GM10266 (cell line): ENCODE measurements at regions not wholly inside any gene's neighbourhood (a gene's known extent, or its start where the extent isn't known, plus 50 kb on each side); places are given as distances from the start of the nearest gene placed in this dataset.
"Not testable (repeated sequence)": the region's sequence is repeated elsewhere in the genome, so short reads cannot be mapped to it uniquely, and the experiment has no call there.

ENCODE experiments used
- DNase-seq: peaks from one replicate; pipeline ENCODE4 v3.0.0; 2012; ENCODE audit errors: extremely low spot score
- TF ChIP-seq, protein P1 (sequence below): IDR thresholded peaks from 2 replicates; pipeline ENCODE4 v1.5.1; 2012; ENCODE audit warnings: mild to moderate bottlenecking, low read depth; ENCODE audit not compliant: control insufficient read depth, insufficient read depth; ENCODE audit errors: missing control alignments

DNA sequence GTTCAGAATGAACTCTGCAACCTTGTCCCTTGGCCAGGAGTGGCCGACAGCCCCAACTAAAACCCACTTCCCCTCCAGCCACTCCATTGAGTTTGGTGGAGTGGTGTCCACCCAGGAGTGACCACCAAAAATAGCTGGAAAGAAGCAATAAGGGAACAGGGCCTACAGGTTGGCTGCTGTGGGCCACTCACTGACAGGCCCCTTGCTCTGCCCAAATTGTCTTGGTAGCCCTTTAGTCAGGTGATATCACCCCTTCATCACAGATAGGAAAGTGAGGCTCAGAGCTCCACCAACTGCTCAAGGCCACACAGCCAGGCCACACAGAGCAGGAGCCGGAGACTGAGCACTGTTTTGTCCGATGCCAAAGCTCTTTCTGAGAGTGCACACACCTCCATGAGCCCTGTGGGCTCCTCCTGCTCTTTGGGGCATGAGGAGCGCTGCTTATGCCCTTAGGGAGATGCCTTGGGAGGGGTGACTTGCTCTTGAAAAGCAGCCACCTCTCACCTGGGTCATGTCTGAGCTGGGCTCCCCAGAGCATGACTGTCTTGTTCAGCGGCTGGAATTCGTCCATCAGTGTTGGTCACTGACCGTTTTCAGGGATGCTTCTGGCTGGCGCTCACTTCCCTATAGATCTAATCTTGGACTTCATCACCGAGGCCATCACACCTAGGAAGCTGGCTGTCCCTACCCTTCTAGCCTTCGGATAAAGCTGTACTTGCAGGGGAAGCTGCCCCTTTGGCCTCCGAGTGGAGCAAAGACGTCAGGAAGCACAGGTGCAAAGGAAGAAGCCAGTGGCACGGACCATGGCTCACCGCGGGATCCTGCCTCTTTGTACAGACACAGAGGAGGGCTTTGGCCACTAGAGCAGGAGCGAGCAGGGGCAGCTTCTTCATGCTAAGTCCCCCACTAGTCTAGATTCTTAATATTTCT lies 186.0 kb upstream of the ZNF469 start:
- TF ChIP-seq, protein P1, sequence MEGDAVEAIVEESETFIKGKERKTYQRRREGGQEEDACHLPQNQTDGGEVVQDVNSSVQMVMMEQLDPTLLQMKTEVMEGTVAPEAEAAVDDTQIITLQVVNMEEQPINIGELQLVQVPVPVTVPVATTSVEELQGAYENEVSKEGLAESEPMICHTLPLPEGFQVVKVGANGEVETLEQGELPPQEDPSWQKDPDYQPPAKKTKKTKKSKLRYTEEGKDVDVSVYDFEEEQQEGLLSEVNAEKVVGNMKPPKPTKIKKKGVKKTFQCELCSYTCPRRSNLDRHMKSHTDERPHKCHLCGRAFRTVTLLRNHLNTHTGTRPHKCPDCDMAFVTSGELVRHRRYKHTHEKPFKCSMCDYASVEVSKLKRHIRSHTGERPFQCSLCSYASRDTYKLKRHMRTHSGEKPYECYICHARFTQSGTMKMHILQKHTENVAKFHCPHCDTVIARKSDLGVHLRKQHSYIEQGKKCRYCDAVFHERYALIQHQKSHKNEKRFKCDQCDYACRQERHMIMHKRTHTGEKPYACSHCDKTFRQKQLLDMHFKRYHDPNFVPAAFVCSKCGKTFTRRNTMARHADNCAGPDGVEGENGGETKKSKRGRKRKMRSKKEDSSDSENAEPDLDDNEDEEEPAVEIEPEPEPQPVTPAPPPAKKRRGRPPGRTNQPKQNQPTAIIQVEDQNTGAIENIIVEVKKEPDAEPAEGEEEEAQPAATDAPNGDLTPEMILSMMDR: no peak
- DNase-seq: no peak

DNA sequence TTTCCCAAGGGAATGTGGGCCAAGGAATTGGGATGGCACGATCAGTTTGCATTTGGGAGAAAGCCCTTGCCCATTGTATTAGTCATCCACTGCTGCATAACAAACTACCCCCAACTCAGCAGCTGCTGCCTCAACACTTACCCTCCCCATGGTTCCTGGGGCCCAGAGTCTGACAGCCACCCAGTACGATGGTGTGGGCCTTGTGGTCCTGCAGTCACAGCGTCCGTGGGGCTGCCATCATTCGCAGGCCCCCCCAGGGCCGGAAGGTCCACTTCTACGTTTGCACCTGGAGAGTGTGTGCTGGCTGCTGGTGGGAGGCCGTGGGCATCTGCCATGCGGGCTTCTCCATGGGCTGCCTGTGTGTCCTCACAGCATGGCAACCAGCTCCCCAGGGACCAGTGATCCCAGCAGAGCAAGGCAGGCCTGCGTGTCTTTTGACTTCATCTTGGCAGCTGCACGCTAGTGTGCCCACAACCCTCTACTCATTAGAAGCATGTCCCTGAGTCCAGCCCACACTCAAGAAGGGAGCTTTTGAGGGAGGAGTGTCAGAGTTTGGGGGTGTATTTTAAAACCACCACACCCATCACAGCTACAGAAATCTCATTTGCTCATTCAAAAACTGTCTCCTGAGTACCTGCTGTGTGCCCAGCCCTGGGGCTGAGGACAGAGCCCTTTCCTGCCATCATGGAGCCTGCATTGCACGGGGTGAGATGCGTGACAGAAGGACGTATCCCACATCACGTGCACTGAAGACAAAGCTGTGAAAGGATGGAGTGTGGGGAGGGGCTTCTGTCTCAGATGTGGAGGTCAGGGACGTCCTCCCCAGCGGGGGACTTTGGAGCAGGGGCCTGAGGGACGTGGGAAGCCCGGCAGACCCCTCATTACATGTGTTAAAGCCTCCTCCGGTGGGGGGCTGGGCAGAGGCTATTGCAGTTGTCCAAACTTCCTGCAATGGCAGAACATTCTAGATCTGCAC lies 185.0 kb upstream of the ZNF469 start:
- TF ChIP-seq, protein P1: no peak
- no peak for DNase-seq

DNA sequence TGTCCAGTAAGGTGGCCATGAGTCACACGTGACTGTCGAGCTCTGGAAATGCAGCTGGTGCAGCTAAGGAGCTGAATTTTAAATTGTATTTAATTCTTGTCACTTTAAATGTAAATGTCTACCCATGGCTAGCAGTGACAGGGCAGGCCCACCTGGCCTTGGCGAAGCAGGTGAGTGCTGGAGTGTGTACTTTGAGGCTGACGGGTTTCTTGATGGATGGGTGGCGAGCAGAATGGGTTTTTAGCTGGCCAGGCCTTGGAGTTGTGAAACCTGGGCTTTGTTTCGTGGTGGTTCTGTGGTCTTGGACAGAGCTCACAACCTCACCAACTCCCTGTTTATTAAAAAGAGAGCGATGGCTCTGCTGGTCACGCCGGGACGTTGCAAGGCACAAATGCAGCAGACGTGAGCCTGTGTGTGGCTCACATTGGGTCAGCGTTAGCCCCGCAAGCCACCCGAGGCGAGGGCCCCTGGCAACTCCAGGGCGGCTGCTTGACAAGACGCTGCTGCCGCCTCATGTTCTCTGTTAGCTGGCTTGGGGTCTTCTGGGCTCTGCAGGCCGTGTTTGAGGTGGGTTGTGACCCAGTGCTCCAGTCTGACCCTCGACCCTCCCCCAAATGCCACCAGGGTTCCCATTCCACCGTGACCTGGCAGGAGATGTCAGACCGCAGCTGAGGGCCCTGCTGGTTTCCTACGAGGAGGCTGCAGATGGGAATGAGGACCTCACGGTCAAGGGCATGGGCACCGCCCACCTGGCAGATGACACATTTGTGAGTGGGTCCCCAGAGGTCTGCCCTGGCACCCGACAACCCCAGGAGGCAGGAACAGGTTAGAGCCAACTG lies 184.1 kb upstream of the ZNF469 start:
- not testable (repeated sequence) for DNase-seq

DNA sequence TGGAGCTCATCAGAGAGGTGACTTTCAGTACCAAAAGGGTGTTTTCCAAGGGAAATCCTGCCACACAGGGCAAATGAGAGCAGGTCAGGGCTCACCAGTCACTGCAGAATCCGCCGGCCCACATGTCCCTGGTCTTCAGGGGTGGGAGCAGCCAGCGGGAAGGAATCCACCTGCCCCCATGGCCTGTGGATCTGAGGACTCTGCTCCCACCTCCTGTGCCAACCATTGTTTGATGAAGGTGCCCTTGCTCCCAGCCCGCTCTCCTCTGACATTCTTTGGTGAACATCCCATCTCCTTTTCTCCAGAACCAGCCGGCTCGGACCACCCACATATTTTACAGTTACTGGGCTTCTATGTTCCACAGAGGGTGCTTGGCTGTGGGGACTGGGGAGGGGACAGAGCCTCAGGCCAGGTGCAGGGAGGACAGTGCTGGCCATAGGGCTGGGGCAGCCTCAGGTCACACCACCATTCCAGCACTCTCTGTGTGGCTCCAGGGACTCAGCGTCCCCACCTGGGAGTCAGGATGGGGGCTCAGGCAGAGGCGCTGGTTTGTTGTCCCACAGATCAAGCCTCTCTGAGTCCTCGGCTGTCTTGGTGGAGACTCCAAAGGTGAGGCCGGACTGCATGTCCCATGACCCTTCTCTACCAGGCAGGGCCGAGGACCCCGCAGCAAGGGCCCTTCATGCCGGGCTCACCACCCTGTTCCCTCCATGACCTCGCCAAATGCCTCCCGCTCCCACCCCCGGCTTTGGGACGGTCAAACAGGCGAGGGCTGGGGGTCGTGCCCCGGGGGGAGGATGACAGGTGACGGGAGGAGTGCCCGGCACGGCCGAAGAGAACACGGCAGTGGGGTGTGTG lies 183.2 kb upstream of the ZNF469 start:
- not testable (repeated sequence) for DNase-seq

DNA sequence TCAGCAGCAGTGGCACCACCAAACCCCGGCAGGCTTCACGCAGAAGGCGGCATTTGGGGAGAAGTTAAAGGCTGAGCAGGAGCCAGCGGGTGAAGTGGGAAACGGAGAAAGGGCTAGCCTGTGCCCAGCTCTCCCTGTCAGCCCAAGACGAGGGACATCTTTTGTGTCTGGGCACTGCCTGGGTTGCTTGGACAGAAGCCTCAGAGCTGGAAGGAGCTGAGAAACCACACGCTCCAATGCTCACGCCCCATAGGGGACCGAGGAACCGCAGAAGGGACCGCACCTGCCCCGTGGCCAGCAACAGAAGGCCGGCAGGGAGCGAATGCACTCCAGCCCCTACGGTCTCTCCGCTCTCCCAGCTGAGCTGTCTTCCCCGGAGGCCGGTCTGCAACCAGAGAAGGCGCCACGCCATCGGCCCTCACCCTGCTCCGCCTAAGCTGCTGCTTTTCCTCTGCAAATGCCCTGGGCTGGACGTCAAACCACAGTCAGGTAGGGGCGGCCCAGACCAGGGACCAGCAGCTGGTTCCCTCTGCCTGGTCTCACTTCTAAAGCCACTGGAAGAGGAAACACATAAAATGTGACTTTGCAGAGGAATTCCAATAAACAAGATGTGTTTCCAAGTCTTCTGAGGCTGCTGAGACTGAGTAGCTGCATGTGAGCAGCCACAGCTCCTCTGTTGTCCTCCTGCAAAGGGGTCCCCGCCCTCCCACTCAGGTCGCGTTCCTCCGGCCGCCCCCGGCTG lies 182.4 kb upstream of the ZNF469 start:
- not testable (repeated sequence) for DNase-seq

DNA sequence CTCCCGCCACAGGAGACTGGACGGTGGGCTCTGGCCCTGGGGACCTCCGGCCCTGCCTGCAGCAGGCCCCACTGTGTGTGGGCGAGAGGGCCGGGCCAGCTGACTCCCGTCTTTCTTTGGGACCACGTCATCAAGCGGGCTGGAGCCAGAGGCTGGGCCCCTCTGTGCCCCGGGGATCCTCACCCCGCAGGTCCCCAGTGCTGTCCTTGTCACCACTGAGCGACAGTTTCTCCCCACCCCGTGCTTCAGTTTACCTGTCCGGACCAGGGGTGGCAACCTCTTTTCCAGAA lies 181.9 kb upstream of the ZNF469 start:
- TF ChIP-seq, protein P1: no peak
- no peak for DNase-seq

DNA sequence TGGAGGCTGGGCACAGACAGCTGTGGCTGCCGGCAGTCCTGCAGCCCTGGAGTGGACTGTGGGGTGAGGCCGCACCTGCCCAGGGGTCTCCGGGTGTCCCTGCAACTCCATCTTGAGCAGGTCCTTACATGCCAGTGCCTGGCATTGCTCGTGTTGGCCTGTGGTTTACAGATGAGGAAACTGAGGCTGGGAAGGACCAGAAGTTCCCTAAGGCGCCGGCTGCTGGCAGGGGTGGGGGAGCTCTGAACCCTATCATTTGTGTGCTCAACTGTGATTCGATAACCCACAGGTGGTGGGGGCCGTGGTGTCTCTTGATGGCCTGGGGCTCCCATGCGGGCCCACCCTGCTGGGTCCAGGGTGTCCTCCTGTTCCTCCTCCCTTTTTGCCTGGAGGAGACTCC lies 181.1 kb upstream of the ZNF469 start:
- DNase-seq: not testable (repeated sequence)

DNA sequence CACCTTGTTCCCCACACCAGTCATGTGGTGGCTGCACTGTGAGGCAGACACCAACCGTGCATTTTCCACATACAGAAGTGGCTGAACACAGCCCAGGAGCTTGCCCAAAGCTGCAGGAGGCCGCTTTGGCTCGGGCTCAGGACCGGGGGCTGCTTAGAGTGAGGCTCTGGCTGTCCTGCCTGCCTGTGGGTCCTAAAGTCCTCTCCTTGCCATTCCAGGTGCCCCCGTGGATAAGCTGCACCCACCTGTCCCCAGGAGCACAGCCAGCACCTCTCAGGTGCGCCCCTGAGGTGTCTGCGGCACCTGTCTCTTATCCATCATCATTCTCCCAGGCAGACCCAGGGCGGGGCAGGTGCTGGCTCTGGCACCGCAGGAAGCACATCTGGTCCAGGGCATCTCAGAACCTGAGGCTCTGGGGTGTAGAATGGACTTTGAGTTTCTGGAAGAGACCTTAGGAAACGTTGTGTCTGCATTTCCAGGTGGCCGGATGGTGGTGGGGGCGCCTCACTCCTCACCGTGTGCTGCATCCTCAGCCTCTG lies 180.5 kb upstream of the ZNF469 start:
- TF ChIP-seq, protein P1: no peak

DNA sequence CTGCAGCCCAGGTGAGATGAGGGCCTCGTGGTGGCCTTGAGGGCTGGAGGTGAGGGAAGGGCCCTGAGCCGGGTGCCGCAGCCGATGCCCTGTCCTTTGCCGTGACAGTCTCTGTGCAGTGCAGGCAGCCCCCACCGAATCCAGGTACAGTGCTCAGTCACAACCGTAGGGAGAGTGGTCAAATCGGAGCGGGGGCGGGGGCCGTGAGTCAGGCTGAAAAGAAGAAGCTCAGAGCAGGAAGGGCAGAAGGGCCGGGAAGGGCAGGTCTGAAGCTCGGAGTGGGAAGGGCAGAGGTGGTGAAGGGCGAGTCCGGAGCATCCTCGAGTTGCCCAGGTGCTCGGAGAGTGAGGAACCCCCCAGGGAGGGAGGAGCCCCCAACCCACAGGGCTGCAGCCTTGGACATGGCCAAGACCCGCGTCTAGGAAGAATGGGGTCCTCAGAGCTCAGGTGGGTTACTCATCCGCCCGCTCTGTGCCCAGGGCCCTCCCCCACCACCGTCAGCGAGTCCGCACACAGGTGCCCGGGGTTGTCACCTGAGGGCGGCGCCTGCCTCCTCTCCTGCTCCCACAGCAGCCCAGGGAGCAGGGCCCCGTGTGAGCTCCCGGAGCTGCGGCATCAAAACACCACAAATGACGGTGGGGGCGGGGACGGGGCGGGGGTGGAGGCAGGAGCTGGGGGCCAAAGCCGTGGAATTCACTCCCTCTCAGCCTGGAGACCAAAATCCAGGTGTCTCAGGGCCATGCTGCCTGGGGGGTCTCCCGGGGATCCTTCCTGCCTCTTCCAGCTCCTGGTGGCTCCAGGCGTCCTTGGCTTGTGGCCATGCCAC lies 179.7 kb upstream of the ZNF469 start:
- not testable (repeated sequence) for DNase-seq

More for the DNA sequence above, 180.5 kb upstream of the ZNF469 start:
- DNase-seq: no peak

DNA sequence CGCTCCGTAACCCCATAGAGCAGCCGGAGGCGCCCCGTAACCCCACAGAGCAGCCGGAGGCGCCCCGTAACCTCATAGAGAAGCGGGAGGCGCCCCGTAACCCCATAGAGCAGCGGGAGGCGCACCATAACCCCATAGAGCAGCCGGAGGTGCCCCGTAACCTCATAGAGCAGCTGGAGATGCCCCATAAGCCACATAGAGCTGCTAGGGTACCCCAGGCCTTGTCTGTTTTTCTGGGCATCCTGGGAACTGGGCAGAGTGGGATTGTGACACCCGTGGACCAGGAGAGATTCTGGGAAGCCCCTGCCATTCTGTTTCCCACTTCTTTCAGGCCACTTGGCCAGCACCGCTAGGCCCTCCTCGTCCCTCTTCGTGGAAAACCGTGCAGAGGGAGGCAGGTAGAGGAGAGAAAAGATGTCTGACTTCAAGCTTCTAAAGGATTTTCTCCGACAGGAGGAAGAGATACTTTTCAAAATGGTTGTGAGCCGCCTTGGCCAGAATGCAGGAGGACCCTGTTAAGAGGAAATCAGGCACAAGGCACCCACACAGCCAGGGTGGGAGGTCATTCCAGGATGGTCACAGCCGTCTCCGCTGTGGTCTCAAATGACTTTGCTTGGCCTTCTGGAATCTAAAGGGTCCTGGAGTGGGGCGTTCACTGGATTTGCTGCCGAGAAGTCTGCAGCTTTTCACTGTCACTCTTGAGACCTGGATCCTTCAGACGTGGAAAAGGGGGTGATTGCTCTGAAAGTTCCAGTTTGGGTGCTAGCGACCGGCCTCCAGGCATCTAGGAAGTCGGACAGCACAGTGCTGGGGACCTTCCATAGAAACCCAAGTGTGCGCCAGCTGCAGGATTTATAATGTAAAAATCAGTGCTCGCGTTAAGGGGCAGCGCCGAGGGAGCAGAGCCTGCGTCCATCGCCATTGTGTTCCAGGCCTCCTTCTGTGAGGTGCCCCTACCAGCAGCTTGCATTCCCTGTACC lies 178.3 kb upstream of the ZNF469 start:
- DNase-seq: not testable (repeated sequence)
